ENCODE measurements at regions not wholly inside any gene's neighbourhood (a gene's known extent, or its start where the extent isn't known, plus 50 kb on each side); places are given as distances from the start of the nearest gene placed in this dataset.
"Not testable (repeated sequence)": the region's sequence is repeated elsewhere in the genome, so short reads cannot be mapped to it uniquely, and the experiment has no call there.

DNA sequence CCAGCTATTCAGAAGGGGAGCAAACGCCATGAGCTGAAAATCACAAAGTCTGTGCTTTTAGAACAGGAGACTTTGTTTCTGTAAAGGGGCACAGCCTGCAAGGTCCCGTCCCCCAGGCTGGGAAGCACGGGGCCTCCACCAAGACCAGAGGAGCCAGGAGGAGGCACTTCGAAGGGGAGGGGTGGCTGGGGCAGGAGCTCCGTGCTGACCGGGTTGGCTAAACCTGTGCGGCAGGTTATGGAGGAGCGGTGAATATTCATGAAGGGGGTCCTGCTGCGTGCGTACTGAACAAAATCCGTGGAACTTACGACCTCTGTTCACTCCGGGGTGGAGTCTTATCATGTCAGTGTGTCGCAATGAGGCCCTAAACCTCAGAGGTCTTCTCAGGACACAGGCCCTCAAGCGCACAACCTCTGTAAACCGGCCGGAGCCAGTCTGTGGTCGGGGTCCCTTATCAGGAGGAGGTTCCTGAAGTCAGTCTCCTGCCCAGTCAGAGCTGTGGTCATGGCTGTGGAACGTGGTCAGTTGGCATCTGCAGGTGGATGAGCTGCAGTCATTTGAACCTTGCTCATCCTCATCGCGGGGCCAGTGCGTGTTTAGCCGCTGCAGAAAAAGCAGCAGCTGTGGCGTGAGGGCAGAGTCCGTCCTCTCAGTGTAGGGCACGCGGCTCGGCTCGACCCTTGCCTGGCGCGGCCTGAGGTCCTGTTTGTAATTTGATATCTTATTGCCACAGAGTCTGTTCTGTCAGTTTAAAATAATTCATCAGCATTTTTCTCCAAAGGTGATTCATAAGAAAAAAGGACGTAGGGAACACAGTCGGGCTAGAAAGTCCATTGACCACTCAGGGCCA lies 5507.7 kb upstream of the TPTE start:
- H3K36me3 Mint-ChIP-seq (ENCODE audit: insufficient read depth in 2 of 2); H3K27me3 Mint-ChIP-seq (ENCODE audit: low read depth); ATAC-seq (replicated peaks in 1 of 2): not testable (repeated sequence)

DNA sequence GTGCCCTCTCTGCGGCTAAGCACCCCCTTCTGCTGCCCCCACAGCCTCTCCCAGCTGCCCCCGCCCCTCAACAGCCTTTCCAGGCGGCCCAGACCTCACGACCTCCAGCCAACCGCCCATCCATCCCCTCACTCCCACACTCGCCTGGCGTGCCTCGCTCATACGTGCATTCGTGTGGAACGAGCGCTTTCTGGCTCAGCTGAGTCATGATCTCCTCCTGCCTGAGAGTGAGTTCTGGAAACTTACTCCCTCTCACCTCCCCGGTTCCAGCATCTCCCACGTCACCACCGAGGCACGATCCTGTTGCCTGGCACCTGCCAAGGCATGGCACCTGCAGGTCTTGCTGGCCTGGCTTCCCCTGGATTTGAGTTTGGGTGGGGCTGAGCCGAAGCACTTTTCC lies 5506.2 kb upstream of the TPTE start:
- not testable (repeated sequence) for H3K4me3 Mint-ChIP-seq

More for the DNA sequence above, 5507.7 kb upstream of the TPTE start:
- not testable (repeated sequence) for H3K4me1 Mint-ChIP-seq (ENCODE audit: low read depth); H3K27ac Mint-ChIP-seq; H3K9me3 Mint-ChIP-seq; DNase-seq; H3K4me3 Mint-ChIP-seq

GRCh38 chr21:5019120-5019519 lies 5502.3 kb upstream of the TPTE start:
- not testable (repeated sequence) for H3K4me1 Mint-ChIP-seq (ENCODE audit: low read depth); H3K27me3 Mint-ChIP-seq (ENCODE audit: low read depth); H3K27ac Mint-ChIP-seq; DNase-seq; H3K36me3 Mint-ChIP-seq (ENCODE audit: insufficient read depth in 2 of 2); H3K9me3 Mint-ChIP-seq; H3K4me3 Mint-ChIP-seq
- peak; percentile 84 to 88 for ATAC-seq (replicated peaks in 1 of 2)

More for the DNA sequence above, 5506.2 kb upstream of the TPTE start:
- not testable (repeated sequence) for H3K4me1 Mint-ChIP-seq (ENCODE audit: low read depth); DNase-seq; H3K27me3 Mint-ChIP-seq (ENCODE audit: low read depth); H3K9me3 Mint-ChIP-seq; ATAC-seq (replicated peaks in 1 of 2); H3K36me3 Mint-ChIP-seq (ENCODE audit: insufficient read depth in 2 of 2); H3K27ac Mint-ChIP-seq

GRCh38 chr21:5021815-5022214 lies 5499.6 kb upstream of the TPTE start:
- not testable (repeated sequence) for H3K36me3 Mint-ChIP-seq (ENCODE audit: insufficient read depth in 2 of 2); H3K4me1 Mint-ChIP-seq (ENCODE audit: low read depth); H3K9me3 Mint-ChIP-seq; H3K4me3 Mint-ChIP-seq; H3K27me3 Mint-ChIP-seq (ENCODE audit: low read depth); H3K27ac Mint-ChIP-seq; DNase-seq
- peak; percentile 29 to 31 for ATAC-seq (replicated peaks in 1 of 2)

DNA sequence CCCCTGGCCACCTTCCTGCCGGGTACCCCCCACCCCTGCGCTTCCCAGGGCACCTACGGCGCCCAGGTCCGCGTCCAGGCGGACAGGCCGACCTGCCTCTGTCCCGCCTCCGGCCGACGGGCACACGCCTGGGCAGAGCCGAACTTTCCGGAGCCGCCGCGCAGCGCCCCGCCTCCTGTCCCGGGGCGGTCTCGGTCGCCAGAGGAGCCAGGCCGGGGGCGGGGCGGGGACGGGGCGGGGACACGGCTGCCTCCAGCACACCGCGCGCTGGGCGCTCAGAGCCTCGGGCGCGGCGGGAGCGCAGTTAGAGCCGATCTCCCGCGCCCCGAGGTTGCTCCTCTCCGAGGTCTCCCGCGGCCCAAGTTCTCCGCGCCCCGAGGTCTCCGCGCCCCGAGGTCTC lies 5499.1 kb upstream of the TPTE start:
- not testable (repeated sequence) for H3K4me1 Mint-ChIP-seq (ENCODE audit: low read depth); H3K9me3 Mint-ChIP-seq; H3K4me3 Mint-ChIP-seq; H3K27ac Mint-ChIP-seq; H3K27me3 Mint-ChIP-seq (ENCODE audit: low read depth); H3K36me3 Mint-ChIP-seq (ENCODE audit: insufficient read depth in 2 of 2); DNase-seq
- ATAC-seq (replicated peaks in 1 of 2): peak; percentile 52 to 63

- not testable (repeated sequence) for H3K27ac Mint-ChIP-seq; H3K4me1 Mint-ChIP-seq (ENCODE audit: low read depth); H3K36me3 Mint-ChIP-seq (ENCODE audit: insufficient read depth in 2 of 2); H3K27me3 Mint-ChIP-seq (ENCODE audit: low read depth); H3K9me3 Mint-ChIP-seq; DNase-seq; H3K4me3 Mint-ChIP-seq
- peak in 1 of 2 donors; percentile 6 for ATAC-seq (replicated peaks in 1 of 2)
Measured at GRCh38 chr21:5022748-5023147, 5498.6 kb upstream of the TPTE start.

GRCh38 chr21:5035147-5035546 lies 5486.2 kb upstream of the TPTE start:
- not testable (repeated sequence) for H3K27me3 Mint-ChIP-seq (ENCODE audit: low read depth)

DNA sequence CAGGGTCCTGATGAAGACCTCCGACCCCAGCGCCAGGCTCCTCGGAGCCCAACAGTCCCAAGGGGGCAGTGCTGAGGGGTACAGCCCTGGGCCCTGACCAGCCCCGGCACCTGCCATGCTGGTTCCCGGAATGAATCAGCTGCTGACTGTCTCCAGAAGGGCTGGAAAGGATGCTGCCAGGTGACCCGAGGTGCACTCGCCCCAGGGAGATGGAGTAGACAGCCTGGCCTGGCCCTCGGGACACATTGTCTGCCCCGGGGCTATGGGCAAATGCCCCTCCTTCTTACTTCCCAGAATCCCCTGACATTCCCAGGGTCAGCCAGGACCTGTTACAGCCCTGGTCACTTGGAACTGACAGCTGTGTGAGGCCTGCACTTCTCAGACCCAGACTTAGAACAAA lies 5485.8 kb upstream of the TPTE start:
- not testable (repeated sequence) for DNase-seq; H3K4me1 Mint-ChIP-seq (ENCODE audit: low read depth); H3K36me3 Mint-ChIP-seq (ENCODE audit: insufficient read depth in 2 of 2); ATAC-seq (replicated peaks in 1 of 2); H3K27me3 Mint-ChIP-seq (ENCODE audit: low read depth); H3K9me3 Mint-ChIP-seq; H3K27ac Mint-ChIP-seq; H3K4me3 Mint-ChIP-seq

More at GRCh38 chr21:5035147-5035546, 5486.2 kb upstream of the TPTE start:
- H3K36me3 Mint-ChIP-seq (ENCODE audit: insufficient read depth in 2 of 2); H3K27ac Mint-ChIP-seq; H3K4me3 Mint-ChIP-seq; H3K9me3 Mint-ChIP-seq; ATAC-seq (replicated peaks in 1 of 2); DNase-seq; H3K4me1 Mint-ChIP-seq (ENCODE audit: low read depth): not testable (repeated sequence)

DNA sequence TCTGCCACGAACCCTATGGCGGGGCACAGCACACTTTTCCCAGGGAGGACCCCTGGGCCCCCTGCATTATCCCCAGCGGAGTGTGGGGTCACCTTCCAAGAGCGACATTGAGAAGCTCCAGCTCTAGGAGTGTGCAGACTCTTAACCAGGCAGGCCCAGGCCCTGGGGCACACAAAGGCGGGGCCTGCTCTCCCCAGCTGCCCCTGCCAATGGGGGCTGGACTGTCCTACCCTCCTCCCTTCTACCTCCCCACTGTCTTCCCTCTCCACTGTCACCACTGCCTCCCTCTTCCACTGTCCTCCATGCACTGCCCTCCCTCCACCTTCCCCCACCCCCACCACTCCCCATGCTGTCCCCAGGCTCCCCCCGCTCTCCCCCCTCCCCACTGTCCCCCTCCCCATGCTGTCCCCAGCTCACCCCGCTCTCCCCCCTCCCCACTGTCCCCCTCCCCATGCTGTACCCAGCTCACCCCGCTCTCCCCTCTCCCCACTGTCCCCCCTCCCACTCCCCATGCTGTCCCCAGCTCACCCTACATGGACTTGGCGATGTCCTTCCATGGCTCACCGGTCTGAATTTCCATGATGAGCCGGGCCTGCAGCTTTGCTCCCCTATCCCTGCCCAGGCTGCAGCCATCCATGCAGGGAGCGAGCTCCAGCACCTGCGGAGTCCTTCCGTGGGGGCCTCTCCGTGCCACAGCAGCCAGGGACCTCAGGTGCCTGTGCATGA lies 5483.6 kb upstream of the TPTE start:
- DNase-seq; H3K9me3 Mint-ChIP-seq; H3K36me3 Mint-ChIP-seq (ENCODE audit: insufficient read depth in 2 of 2); H3K27me3 Mint-ChIP-seq (ENCODE audit: low read depth); H3K4me1 Mint-ChIP-seq (ENCODE audit: low read depth); ATAC-seq (replicated peaks in 1 of 2); H3K27ac Mint-ChIP-seq; H3K4me3 Mint-ChIP-seq: not testable (repeated sequence)

- not testable (repeated sequence) for H3K4me1 Mint-ChIP-seq (ENCODE audit: low read depth); H3K4me3 Mint-ChIP-seq; ATAC-seq (replicated peaks in 1 of 2); H3K9me3 Mint-ChIP-seq; H3K27me3 Mint-ChIP-seq (ENCODE audit: low read depth); H3K36me3 Mint-ChIP-seq (ENCODE audit: insufficient read depth in 2 of 2); DNase-seq; H3K27ac Mint-ChIP-seq
Measured at GRCh38 chr21:5039926-5040325, 5481.5 kb upstream of the TPTE start.

GRCh38 chr21:5042583-5042982 lies 5478.8 kb upstream of the TPTE start:
- not testable (repeated sequence) for H3K4me1 Mint-ChIP-seq (ENCODE audit: low read depth); ATAC-seq (replicated peaks in 1 of 2); H3K27ac Mint-ChIP-seq; H3K36me3 Mint-ChIP-seq (ENCODE audit: insufficient read depth in 2 of 2); H3K9me3 Mint-ChIP-seq; H3K27me3 Mint-ChIP-seq (ENCODE audit: low read depth); DNase-seq; H3K4me3 Mint-ChIP-seq

GRCh38 chr21:5044812-5045211 lies 5476.6 kb upstream of the TPTE start:
- H3K4me1 Mint-ChIP-seq (ENCODE audit: low read depth); H3K27me3 Mint-ChIP-seq (ENCODE audit: low read depth); H3K27ac Mint-ChIP-seq; DNase-seq; H3K4me3 Mint-ChIP-seq; H3K9me3 Mint-ChIP-seq; ATAC-seq (replicated peaks in 1 of 2); H3K36me3 Mint-ChIP-seq (ENCODE audit: insufficient read depth in 2 of 2): not testable (repeated sequence)

- H3K27ac Mint-ChIP-seq: peak overlapping the region; percentile 16
- H3K9me3 Mint-ChIP-seq; H3K27me3 Mint-ChIP-seq (ENCODE audit: low read depth); H3K36me3 Mint-ChIP-seq (ENCODE audit: insufficient read depth in 2 of 2); H3K4me1 Mint-ChIP-seq (ENCODE audit: low read depth); DNase-seq: not testable (repeated sequence)
- ATAC-seq (replicated peaks in 1 of 2): peak; percentile 53 to 68
- peak overlapping the region in 1 of 2 donors; percentile 1 for H3K4me3 Mint-ChIP-seq
Measured at GRCh38 chr21:5051303-5052018, 5469.9 kb upstream of the TPTE start.
